Pancreas (tissue), 10 donors: ENCODE measurements at regions not wholly inside any gene's neighbourhood (a gene's known extent, or its start where the extent isn't known, plus 50 kb on each side); places are given as distances from the start of the nearest gene placed in this dataset.
A peak's percentile ranks its signal among the peaks of the same experiment; 100 is the strongest.

Experiments
- ATAC-seq, 4 donors: fragments of 200-7000 bp; cut with Tn5 transposase; one replicate each; pipeline versions ENCODE4 v1.8.0 to v1.9.1; 2020; ENCODE audit warnings: mild to moderate bottlenecking in 4 of 4, moderate library complexity in 4 of 4
- DNase-seq, 6 donors: peaks; one replicate each; pipeline ENCODE4 v3.0.0-alpha.2; 2020
- FAIRE-seq: peaks from 2 replicates; lab custom pipeline; 2012; peaks lifted over from hg19 to GRCh38; lab: Jason Lieb, UNC
- H3K27ac ChIP-seq, 4 donors: fragments of 200-600 bp; sonication (generic); 1 replicate in 3 of 4; 2 replicates in 1 of 4; pipeline versions ENCODE4 v1.5.0 to v1.8.0; 2020
- H3K27me3 ChIP-seq, 4 donors: fragments of 200-600 bp; one replicate each; pipeline ENCODE4 v1.8.0; 2021
- H3K36me3 ChIP-seq, 3 donors: fragments of 200-600 bp; sonication (generic) in 1 of 3; one replicate each; pipeline versions ENCODE4 v1.5.0 to v1.8.0; 2020 to 2021
- H3K4me1 ChIP-seq, 3 donors: fragments of 200-600 bp; one replicate each; pipeline ENCODE4 v1.8.0; 2021
- H3K4me3 ChIP-seq, 4 donors: fragments of 200-600 bp; sonication (generic) in 2 of 4; one replicate each; pipeline versions ENCODE4 v1.5.0 to v1.8.0; 2020 to 2021
- H3K9me3 ChIP-seq, 4 donors: fragments of 200-600 bp; one replicate each; pipeline ENCODE4 v1.8.0; 2021
- WGBS, 2 donors: extraction: QIAGEN DNeasy Blood & Tissue Kit; methylation state at CpG; one replicate each; pipeline ENCODE4 v1.1.7; 2013; 5-methylcytosine and 5-hydroxymethylcytosine counted together
- intact Hi-C, 3 donors: fragments of 100-400 bp; cut with DNase I; formaldehyde crosslinking; loops; one replicate each; pipeline versions ENCODE4 v1.11.1 to v1.14.2; 2022
- TF ChIP-seq, protein P1 (sequence below), 4 donors: fragments of 200-600 bp; sonication (generic) in 3 of 4; IDR thresholded peaks; one replicate each; pipeline versions ENCODE4 v1.5.0 to v1.8.0; 2021; ENCODE audit warnings: antibody characterized with exemption in 4 of 4
- donor health status: healthy with polysubstance abuse.
- donor health status: DM: no; HTN: no; CAD: no; lungs with moderate emphysema.
- donor health status: DM: no; HTN: no; CAD: no.
- donor health status: control.
- donor health status: control.
- donor health status: Bipolar disorder and iron deficiency.
- donor health status: DM: yes; HTN: yes; CAD: no.
- donor health status: DM: no; HTN: no; CAD: no.
- donor health status: DM: no; HTN: no; CAD: no.
- donor health status: DM: yes; HTN: yes; CAD: no.

DNA sequence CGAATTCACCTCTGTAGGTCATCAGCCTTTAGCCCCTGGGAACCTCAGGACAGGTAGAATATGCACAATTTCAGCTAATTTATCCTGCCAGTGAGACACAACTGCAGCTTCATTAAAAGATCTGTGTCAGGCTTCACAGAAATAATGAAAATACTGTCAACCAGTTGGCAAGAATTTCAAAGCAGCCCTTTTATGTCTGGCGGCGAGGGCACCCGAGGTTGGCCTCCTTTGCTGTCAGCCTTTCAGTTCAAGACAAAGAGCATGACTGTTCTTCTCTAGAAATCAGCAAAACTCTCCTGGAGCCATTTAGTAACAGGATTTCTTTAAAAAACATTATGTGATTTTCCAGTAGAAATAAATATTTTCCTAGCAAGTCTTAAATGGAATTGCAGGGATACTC lies 75.9 kb downstream of the BBS10 start:
- no peaks in the 10 kb centered on the region for H3K36me3 ChIP-seq
- ATAC-seq = no peak
- TF ChIP-seq, protein P1, sequence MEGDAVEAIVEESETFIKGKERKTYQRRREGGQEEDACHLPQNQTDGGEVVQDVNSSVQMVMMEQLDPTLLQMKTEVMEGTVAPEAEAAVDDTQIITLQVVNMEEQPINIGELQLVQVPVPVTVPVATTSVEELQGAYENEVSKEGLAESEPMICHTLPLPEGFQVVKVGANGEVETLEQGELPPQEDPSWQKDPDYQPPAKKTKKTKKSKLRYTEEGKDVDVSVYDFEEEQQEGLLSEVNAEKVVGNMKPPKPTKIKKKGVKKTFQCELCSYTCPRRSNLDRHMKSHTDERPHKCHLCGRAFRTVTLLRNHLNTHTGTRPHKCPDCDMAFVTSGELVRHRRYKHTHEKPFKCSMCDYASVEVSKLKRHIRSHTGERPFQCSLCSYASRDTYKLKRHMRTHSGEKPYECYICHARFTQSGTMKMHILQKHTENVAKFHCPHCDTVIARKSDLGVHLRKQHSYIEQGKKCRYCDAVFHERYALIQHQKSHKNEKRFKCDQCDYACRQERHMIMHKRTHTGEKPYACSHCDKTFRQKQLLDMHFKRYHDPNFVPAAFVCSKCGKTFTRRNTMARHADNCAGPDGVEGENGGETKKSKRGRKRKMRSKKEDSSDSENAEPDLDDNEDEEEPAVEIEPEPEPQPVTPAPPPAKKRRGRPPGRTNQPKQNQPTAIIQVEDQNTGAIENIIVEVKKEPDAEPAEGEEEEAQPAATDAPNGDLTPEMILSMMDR (IDR thresholded peaks at IDR 0.05) = no peak
- no peaks in the 10 kb centered on the region for H3K4me1 ChIP-seq
- 31 to 40% methylated on average over 4 of the region's 4 CpGs for WGBS, 2 donors
- DNase-seq = no peak
- H3K27ac ChIP-seq = no peak overlapping the region
- no peaks in the 10 kb centered on the region for H3K9me3 ChIP-seq
- no peak for FAIRE-seq
- H3K27me3 ChIP-seq = no peaks in the 10 kb centered on the region
- H3K4me3 ChIP-seq = no peak overlapping the region
- intact Hi-C loops = no loop called here

DNA sequence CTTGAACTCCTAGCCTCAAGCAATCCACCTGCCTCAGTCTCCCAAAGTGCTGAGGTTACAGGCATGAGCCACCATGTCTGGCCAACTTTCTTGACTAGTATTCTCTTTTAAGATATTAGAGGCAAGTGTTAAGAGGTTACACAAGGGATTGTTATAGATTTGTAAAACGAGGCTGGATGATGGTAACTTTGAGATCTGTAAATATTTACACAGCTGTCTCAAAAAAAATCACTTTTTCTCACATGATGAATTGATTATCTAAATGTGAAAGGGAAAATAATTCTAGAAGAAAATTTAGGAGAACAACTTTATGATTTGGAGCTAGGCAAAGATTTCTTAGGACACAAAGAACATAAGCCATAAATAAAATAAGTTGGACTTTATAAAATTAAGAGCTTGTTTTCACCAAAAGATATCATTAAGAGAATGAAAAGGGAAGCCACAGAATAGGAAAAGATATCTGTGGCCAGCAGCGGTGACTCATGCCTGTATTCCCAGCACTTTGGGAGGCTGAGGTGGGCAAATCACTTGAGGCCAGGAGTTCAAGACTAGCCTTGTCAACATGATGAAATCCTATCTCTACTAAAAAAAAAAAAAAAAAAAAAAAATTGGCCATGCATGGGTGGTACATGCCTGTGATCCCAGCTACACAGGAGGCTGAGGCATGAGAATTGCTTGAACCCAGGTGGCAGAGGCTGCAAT lies 77.4 kb downstream of the BBS10 start:
- no peak overlapping the region for H3K4me3 ChIP-seq
- ATAC-seq (no peak), DNase-seq (no peak), FAIRE-seq (no peak)
- no peaks in the 10 kb centered on the region for H3K9me3 ChIP-seq
- no peaks in the 10 kb centered on the region for H3K4me1 ChIP-seq
- H3K27me3 ChIP-seq = no peaks in the 10 kb centered on the region
- WGBS, 2 donors = 46 to 51% methylated on average over 2 of the region's 2 CpGs
- TF ChIP-seq, protein P1 (IDR thresholded peaks at IDR 0.05) = no peak
- H3K36me3 ChIP-seq = no peaks in the 10 kb centered on the region
- intact Hi-C loops = no loop called here
- no peak overlapping the region for H3K27ac ChIP-seq

DNA sequence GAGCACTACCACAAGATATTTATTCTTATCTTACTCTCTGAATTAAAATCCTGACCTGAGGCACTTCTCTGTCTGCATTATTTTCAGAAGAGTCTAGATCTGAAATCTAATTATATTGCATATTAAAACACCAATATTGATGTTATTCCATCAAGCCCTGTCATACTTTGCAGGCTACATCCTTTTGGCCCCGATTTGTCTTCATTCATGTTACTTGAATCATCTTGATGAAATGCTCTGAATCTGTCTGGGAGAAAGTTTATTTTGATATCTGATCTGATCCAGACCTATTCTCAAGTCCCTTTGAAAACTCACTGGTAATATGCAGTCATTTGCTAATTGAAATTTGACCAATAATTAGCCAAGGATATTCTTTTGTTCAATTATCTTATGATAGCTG lies 79.9 kb downstream of the BBS10 start:
- H3K36me3 ChIP-seq = no peaks in the 10 kb centered on the region
- TF ChIP-seq, protein P1 (IDR thresholded peaks at IDR 0.05) = no peak
- intact Hi-C loops = no loop called here
- no peak overlapping the region for H3K4me3 ChIP-seq
- H3K27me3 ChIP-seq = no peaks in the 10 kb centered on the region
- H3K27ac ChIP-seq = no peak overlapping the region
- ATAC-seq (no peak), FAIRE-seq (no peak), DNase-seq (no peak)
- H3K4me1 ChIP-seq = no peaks in the 10 kb centered on the region
- H3K9me3 ChIP-seq = no peaks in the 10 kb centered on the region
- 40 to 68% methylated on average over 1 of the region's 1 CpG for WGBS, 2 donors

DNA sequence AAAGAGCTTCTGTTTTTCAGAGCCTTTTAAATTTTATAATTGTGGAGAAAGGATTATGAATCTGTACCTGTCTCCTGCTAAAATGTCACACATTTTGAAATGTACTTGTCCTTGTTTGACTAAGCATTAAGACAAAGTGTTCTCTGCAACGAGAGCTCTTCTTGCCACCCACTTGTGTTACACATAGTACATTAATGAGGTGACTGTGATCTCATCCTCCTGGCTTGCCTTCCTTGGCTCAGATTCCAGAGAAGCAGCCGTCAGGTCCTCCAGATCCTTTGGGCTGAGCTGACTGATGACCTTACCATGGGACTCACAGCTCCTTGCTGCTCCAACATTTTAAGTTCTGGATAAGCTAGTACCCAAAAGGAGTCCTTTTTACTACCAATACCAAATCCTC lies 81.4 kb downstream of the BBS10 start:
- no peak for FAIRE-seq
- TF ChIP-seq, protein P1 (IDR thresholded peaks at IDR 0.05) = no peak
- intact Hi-C loops = no loop called here
- peak in 3 of 4 donors; percentile 23 to 47 (median 42) for ATAC-seq
- Histone ChIP-seq H3K4me3 (no peak overlapping the region), H3K4me1 (no peaks in the 10 kb centered on the region), H3K27me3 (no peaks in the 10 kb centered on the region), H3K27ac (no peak overlapping the region), H3K9me3 (peaks cover 0 to 5% (median 0%) of the 10 kb centered on the region in 4 donors), H3K36me3 (no peaks in the 10 kb centered on the region)
- 36 to 39% methylated on average over 2 of the region's 2 CpGs for WGBS, 2 donors
- DNase-seq = no peak

DNA sequence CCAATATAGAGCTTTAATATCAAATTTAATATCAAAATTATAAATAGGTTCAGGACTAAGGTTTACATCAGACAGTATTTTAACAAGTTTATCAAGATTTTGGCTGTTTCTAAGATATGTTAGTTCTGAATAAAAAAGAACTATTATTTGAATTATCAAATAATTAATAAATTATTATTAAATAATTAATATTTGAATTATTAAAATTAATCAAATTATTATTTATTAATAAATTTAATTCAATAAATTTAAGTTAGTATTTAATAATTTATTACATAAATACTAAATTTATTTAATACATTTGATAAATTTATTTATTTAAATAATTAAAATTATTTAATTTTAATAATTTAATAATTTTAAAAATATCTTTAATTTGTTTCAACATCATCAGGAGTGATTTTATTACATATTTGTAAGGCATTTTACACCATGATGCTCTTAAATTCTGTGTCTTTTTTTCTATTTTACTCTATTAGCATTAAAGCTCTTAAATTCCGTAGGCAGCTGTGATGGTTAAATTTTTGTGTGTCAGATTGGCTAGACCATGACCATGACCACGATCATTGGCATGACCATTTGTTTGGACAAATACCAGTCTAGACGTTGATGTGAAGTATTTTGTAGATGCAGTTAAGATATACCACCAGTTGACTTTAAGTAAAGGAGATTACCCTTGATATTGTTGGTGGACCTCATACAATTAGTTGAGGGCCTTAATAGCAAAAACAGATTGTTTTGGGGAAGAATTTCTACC lies 82.6 kb downstream of the BBS10 start:
- 39 to 47% methylated on average over 3 of the region's 3 CpGs for WGBS, 2 donors
- DNase-seq (no peak), FAIRE-seq (peak; percentile 99), ATAC-seq (no peak)
- Histone ChIP-seq H3K36me3 (no peaks in the 10 kb centered on the region), H3K4me3 (no peak overlapping the region), H3K4me1 (no peaks in the 10 kb centered on the region), H3K27ac (no peak overlapping the region), H3K9me3 (peaks cover 0 to 5% (median 0%) of the 10 kb centered on the region in 4 donors), H3K27me3 (no peaks in the 10 kb centered on the region)
- TF ChIP-seq, protein P1 (IDR thresholded peaks at IDR 0.05) = no peak
- intact Hi-C loops = no loop called here
